ENCODE measurements at regions not wholly inside any gene's neighbourhood (a gene's known extent, or its start where the extent isn't known, plus 50 kb on each side); places are given as distances from the start of the nearest gene placed in this dataset.

- TF ChIP-seq KLF1 (tag by site-specific recombination; IDR thresholded peaks at IDR 0.05) (no peak), ZBTB1 (tag by site-specific recombination; IDR thresholded peaks at IDR 0.05) (no peak), PRDM4 (tag by site-specific recombination; IDR thresholded peaks at IDR 0.05) (no peak), CTCF (tag by site-specific recombination; IDR thresholded peaks at IDR 0.05) (no peak), ZNF530 (tag by site-specific recombination; IDR thresholded peaks at IDR 0.05; ENCODE audit: low read depth) (no peak), ZBTB7A (tag by site-specific recombination; IDR thresholded peaks at IDR 0.05; ENCODE audit: low read depth) (no peak), PRDM10 (tag by site-specific recombination; IDR thresholded peaks at IDR 0.05) (no peak), ZNF501 (tag by site-specific recombination; IDR thresholded peaks at IDR 0.05) (no peak), ZNF121 (tag by site-specific recombination; IDR thresholded peaks at IDR 0.05) (no peak), ZNF514 (tag by site-specific recombination; IDR thresholded peaks at IDR 0.05) (no peak), GLI4 (tag by site-specific recombination; IDR thresholded peaks at IDR 0.05) (no peak), ZNF311 (tag by site-specific recombination; IDR thresholded peaks at IDR 0.05; ENCODE audit: borderline replicate concordance) (no peak)
These were observed 743.6 kb downstream of the RNF144A start for GRCh38 chr2:7660816-7661215.
